ENCODE measurements at regions not wholly inside any gene's neighbourhood (a gene's known extent, or its start where the extent isn't known, plus 50 kb on each side); places are given as distances from the start of the nearest gene placed in this dataset.

DNA sequence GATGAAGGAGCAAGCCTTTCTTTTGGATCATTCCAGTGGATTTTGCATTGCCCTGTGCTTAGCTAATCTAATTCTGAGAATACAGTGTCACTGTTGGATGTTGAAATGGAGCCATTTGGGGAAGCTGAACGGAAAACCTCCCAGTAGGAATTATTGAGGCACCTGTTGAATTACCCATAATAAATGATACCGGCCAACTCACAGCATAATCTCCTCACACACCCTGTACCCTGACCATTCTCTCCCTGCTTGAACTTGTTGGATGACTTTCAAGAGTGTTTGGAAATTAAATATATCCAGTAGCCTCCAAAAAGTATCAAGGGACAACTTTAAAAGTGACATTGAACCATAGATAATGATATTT lies 171.4 kb upstream of the HES1 start:
- no peak for TF ChIP-seq POLR2A (IDR thresholded peaks at IDR 0.05)
- TF ChIP-seq, protein P1, sequence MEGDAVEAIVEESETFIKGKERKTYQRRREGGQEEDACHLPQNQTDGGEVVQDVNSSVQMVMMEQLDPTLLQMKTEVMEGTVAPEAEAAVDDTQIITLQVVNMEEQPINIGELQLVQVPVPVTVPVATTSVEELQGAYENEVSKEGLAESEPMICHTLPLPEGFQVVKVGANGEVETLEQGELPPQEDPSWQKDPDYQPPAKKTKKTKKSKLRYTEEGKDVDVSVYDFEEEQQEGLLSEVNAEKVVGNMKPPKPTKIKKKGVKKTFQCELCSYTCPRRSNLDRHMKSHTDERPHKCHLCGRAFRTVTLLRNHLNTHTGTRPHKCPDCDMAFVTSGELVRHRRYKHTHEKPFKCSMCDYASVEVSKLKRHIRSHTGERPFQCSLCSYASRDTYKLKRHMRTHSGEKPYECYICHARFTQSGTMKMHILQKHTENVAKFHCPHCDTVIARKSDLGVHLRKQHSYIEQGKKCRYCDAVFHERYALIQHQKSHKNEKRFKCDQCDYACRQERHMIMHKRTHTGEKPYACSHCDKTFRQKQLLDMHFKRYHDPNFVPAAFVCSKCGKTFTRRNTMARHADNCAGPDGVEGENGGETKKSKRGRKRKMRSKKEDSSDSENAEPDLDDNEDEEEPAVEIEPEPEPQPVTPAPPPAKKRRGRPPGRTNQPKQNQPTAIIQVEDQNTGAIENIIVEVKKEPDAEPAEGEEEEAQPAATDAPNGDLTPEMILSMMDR (IDR thresholded peaks at IDR 0.05): no peak
- TF ChIP-seq EP300 (IDR thresholded peaks at IDR 0.05): no peak
